Endodermal cell (in vitro differentiated cells): ENCODE measurements at regions not wholly inside any gene's neighbourhood (a gene's known extent, or its start where the extent isn't known, plus 50 kb on each side); places are given as distances from the start of the nearest gene placed in this dataset.

Experiments
- DNase-seq: peaks from one replicate; pipeline ENCODE4 v3.0.0-alpha.2; 2017
- H3K27ac ChIP-seq: 2 replicates; pipeline ENCODE4 v1.5.1; 2013; ENCODE audit warnings: mild to moderate bottlenecking, low read depth, low read length, moderate library complexity
- H3K27me3 ChIP-seq: 2 replicates; pipeline ENCODE4 v1.6.1; 2013; ENCODE audit warnings: mild to moderate bottlenecking, low read length, moderate library complexity; ENCODE audit not compliant: insufficient read depth, control insufficient read depth, poor library complexity, severe bottlenecking
- H3K36me3 ChIP-seq: 2 replicates; pipeline ENCODE4 v1.7.0; 2013; ENCODE audit warnings: mild to moderate bottlenecking, low read length, moderate library complexity; ENCODE audit not compliant: control insufficient read depth, insufficient read depth
- H3K4me1 ChIP-seq: one replicate; pipeline ENCODE4 v1.7.0; 2013; ENCODE audit warnings: low read length; ENCODE audit not compliant: control insufficient read depth, insufficient read depth
- H3K4me3 ChIP-seq: 2 replicates; pipeline ENCODE4 v1.5.1; 2013; ENCODE audit warnings: mild to moderate bottlenecking, low read length, moderate library complexity
- H3K9ac ChIP-seq: 2 replicates; pipeline ENCODE4 v1.6.1; 2013; ENCODE audit warnings: mild to moderate bottlenecking, low read length, moderate library complexity; ENCODE audit not compliant: poor library complexity, severe bottlenecking; ENCODE audit errors: extremely low read depth
- H3K9me3 ChIP-seq: 2 replicates; pipeline ENCODE4 v1.6.1; 2013; ENCODE audit warnings: mild to moderate bottlenecking, low read length, moderate library complexity; ENCODE audit not compliant: control insufficient read depth
- H3K27ac Mint-ChIP-seq: 2 replicates; pipeline ENCODE4 v1.8.0; 2020; ENCODE audit warnings: mixed read lengths
- H3K27me3 Mint-ChIP-seq: 2 replicates; pipeline ENCODE4 v1.8.0; 2021; ENCODE audit warnings: mild to moderate bottlenecking, mixed read lengths; ENCODE audit not compliant: insufficient read depth
- H3K36me3 Mint-ChIP-seq: 2 replicates; pipeline ENCODE4 v1.8.0; 2020; ENCODE audit warnings: low read depth, mixed read lengths
- H3K4me1 Mint-ChIP-seq: 2 replicates; pipeline ENCODE4 v1.8.0; 2020; ENCODE audit warnings: mixed read lengths
- H3K4me3 Mint-ChIP-seq: 2 replicates; pipeline ENCODE4 v1.8.0; 2020; ENCODE audit warnings: mild to moderate bottlenecking, moderate library complexity, mixed read lengths
- H3K9me3 Mint-ChIP-seq: 2 replicates; pipeline ENCODE4 v1.8.0; 2020; ENCODE audit warnings: mild to moderate bottlenecking, mixed read lengths
- WGBS, 2 experiments: methylation state at CpG; one replicate each; pipeline versions ENCODE4 v1.1.5 to v1.1.7; 2013; ENCODE audit warnings: missing lambda C conversion rate in 2 of 2, mixed read lengths in 1 of 2; ENCODE audit not compliant: insufficient coverage in 1 of 2, insufficient read length in 1 of 2; 5-methylcytosine and 5-hydroxymethylcytosine counted together
- TF ChIP-seq, protein P1 (sequence below): fragments of 200-600 bp; sonication (generic); conservative IDR thresholded peaks from 2 replicates; pipeline ENCODE4 v1.5.0; 2021; ENCODE audit warnings: antibody characterized with exemption, mild to moderate bottlenecking

DNA sequence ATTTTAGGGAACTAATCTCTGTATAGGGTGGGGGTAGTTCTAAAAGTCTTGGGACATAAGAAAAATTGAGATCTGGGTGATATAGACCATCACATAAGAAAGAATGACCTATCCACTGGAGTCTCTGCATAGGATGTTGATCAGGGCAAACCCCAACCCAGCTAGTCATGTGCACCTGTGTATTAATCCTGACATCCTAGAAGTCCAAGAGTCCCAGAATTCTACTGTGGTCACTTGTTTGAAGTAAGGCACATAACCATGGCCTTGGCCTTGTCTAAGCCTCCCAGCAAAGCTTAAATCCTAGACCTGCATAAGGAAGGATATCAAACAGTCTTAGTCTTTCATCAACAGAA is 334.1 kb upstream of the DCN start:
- H3K4me3 ChIP-seq, result no peak overlapping the region
- TF ChIP-seq, protein P1, sequence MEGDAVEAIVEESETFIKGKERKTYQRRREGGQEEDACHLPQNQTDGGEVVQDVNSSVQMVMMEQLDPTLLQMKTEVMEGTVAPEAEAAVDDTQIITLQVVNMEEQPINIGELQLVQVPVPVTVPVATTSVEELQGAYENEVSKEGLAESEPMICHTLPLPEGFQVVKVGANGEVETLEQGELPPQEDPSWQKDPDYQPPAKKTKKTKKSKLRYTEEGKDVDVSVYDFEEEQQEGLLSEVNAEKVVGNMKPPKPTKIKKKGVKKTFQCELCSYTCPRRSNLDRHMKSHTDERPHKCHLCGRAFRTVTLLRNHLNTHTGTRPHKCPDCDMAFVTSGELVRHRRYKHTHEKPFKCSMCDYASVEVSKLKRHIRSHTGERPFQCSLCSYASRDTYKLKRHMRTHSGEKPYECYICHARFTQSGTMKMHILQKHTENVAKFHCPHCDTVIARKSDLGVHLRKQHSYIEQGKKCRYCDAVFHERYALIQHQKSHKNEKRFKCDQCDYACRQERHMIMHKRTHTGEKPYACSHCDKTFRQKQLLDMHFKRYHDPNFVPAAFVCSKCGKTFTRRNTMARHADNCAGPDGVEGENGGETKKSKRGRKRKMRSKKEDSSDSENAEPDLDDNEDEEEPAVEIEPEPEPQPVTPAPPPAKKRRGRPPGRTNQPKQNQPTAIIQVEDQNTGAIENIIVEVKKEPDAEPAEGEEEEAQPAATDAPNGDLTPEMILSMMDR, result no peak
- Mint-ChIP-seq H3K4me3 (no peak overlapping the region), H3K4me1 (peaks cover 9% of the 10 kb centered on the region), H3K27ac (no peak overlapping the region), H3K9me3 (no peaks in the 10 kb centered on the region), H3K27me3 (no peaks in the 10 kb centered on the region), H3K36me3 (peaks cover 2% of the 10 kb centered on the region)
- no peaks in the 10 kb centered on the region for H3K9me3 ChIP-seq
- no peak for DNase-seq
- no peak overlapping the region for H3K9ac ChIP-seq
- no peaks in the 10 kb centered on the region for H3K27me3 ChIP-seq
- H3K4me1 ChIP-seq, result no peaks in the 10 kb centered on the region
- no peaks in the 10 kb centered on the region for H3K36me3 ChIP-seq
- H3K27ac ChIP-seq, result no peak overlapping the region

DNA sequence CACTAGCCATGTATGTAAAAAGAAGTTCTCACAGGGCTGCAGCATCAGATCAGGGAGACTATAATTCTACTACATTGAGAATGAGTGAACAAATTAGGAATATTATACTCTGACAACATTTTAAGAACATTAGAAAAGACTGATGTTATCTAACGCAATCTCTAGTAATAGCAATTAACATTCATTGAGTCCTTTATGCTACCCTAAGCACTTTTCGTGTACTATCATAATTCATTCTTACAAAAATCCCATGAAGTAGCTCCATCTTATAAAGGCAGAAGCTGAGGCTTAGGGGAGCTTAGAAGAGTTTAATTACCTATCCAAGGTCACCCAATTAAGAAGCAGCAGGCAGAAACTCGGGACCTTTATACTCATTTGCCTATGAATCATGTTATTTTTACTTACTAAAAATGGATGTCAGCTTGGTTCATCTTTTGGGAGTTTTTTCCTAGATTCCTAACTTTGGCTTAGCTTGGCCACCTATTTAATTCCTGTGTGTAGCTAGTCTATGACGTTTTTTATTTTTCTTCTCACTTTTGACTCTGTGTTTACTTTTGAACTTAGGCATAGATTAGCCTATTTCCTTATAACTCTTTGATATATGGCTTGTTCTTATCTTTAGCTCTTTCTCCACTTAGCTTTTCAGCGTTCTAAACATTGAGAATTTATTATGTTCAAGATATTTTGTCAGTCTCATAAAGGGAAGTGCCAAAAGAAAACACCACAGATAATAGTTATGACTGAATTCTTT is 333.5 kb upstream of the DCN start:
- Histone ChIP-seq H3K36me3 (no peaks in the 10 kb centered on the region), H3K4me3 (no peak overlapping the region), H3K27me3 (no peaks in the 10 kb centered on the region), H3K4me1 (no peaks in the 10 kb centered on the region), H3K27ac (no peak overlapping the region), H3K9me3 (no peaks in the 10 kb centered on the region), H3K9ac (no peak overlapping the region)
- Mint-ChIP-seq H3K9me3 (no peaks in the 10 kb centered on the region), H3K27ac (no peak overlapping the region), H3K27me3 (no peaks in the 10 kb centered on the region), H3K4me3 (no peak overlapping the region), H3K36me3 (no peaks in the 10 kb centered on the region), H3K4me1 (peaks cover 9% of the 10 kb centered on the region)
- TF ChIP-seq, protein P1, result no peak
- 87 to 100% methylated on average over 1 to 5 of the region's 5 CpGs for WGBS, 2 experiments
- no peak for DNase-seq

DNA sequence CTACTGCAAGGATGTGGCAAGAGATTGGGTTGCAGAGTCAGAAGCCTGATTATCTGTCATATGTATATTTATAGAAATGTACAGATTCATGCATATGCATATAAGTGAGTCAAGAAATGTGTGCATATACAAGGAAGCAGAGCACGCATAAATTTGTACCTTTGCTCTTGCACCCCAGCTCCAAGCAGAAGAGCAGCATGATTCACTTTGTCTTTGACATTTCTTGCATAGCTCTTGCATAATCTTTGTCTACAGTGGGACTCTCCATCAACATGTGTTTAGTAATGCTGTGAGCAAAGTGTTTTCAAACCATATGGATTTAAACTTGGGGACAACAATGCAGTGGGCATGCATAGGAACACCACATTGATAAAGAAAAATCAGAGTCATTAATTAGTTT is 330.7 kb upstream of the DCN start:
- Mint-ChIP-seq H3K27me3 (no peaks in the 10 kb centered on the region), H3K36me3 (no peaks in the 10 kb centered on the region), H3K27ac (no peak overlapping the region), H3K4me1 (peaks cover 9% of the 10 kb centered on the region), H3K9me3 (no peaks in the 10 kb centered on the region), H3K4me3 (no peak overlapping the region)
- no peaks in the 10 kb centered on the region for H3K27me3 ChIP-seq
- TF ChIP-seq, protein P1, result no peak
- WGBS, 2 experiments, result 88 to 94% methylated on average over 1 of the region's 1 CpG
- no peak for DNase-seq
- H3K27ac ChIP-seq, result no peak overlapping the region
- H3K9me3 ChIP-seq, result no peaks in the 10 kb centered on the region
- H3K9ac ChIP-seq, result no peak overlapping the region
- no peak overlapping the region for H3K4me3 ChIP-seq
- H3K36me3 ChIP-seq, result no peaks in the 10 kb centered on the region
- peaks cover 3% of the 10 kb centered on the region for H3K4me1 ChIP-seq
